ENCODE measurements at regions not wholly inside any gene's neighbourhood (a gene's known extent, or its start where the extent isn't known, plus 50 kb on each side); places are given as distances from the start of the nearest gene placed in this dataset.

GRCh38 chr3:34547297-34547920 is 749.0 kb downstream of the PDCD6IP start:
- TF ChIP-seq, protein P1, sequence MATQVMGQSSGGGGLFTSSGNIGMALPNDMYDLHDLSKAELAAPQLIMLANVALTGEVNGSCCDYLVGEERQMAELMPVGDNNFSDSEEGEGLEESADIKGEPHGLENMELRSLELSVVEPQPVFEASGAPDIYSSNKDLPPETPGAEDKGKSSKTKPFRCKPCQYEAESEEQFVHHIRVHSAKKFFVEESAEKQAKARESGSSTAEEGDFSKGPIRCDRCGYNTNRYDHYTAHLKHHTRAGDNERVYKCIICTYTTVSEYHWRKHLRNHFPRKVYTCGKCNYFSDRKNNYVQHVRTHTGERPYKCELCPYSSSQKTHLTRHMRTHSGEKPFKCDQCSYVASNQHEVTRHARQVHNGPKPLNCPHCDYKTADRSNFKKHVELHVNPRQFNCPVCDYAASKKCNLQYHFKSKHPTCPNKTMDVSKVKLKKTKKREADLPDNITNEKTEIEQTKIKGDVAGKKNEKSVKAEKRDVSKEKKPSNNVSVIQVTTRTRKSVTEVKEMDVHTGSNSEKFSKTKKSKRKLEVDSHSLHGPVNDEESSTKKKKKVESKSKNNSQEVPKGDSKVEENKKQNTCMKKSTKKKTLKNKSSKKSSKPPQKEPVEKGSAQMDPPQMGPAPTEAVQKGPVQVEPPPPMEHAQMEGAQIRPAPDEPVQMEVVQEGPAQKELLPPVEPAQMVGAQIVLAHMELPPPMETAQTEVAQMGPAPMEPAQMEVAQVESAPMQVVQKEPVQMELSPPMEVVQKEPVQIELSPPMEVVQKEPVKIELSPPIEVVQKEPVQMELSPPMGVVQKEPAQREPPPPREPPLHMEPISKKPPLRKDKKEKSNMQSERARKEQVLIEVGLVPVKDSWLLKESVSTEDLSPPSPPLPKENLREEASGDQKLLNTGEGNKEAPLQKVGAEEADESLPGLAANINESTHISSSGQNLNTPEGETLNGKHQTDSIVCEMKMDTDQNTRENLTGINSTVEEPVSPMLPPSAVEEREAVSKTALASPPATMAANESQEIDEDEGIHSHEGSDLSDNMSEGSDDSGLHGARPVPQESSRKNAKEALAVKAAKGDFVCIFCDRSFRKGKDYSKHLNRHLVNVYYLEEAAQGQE (IDR thresholded peaks at IDR 0.05; ENCODE audit: insufficient replicate concordance, low read depth) = no peak
- no peak for TF ChIP-seq POLR2AphosphoS5 (IDR thresholded peaks at IDR 0.05; ENCODE audit: low read depth)
- TF ChIP-seq, protein P2, sequence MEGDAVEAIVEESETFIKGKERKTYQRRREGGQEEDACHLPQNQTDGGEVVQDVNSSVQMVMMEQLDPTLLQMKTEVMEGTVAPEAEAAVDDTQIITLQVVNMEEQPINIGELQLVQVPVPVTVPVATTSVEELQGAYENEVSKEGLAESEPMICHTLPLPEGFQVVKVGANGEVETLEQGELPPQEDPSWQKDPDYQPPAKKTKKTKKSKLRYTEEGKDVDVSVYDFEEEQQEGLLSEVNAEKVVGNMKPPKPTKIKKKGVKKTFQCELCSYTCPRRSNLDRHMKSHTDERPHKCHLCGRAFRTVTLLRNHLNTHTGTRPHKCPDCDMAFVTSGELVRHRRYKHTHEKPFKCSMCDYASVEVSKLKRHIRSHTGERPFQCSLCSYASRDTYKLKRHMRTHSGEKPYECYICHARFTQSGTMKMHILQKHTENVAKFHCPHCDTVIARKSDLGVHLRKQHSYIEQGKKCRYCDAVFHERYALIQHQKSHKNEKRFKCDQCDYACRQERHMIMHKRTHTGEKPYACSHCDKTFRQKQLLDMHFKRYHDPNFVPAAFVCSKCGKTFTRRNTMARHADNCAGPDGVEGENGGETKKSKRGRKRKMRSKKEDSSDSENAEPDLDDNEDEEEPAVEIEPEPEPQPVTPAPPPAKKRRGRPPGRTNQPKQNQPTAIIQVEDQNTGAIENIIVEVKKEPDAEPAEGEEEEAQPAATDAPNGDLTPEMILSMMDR (IDR thresholded peaks at IDR 0.05; ENCODE audit: insufficient read depth, low read length) = no peak
- no peak for TF ChIP-seq SPI1 (IDR thresholded peaks at IDR 0.05; ENCODE audit: borderline replicate concordance, low read depth)

Measured in HL-60 (cell line).